KMS-11 (cell line): ENCODE measurements at regions not wholly inside any gene's neighbourhood (a gene's known extent, or its start where the extent isn't known, plus 50 kb on each side); places are given as distances from the start of the nearest gene placed in this dataset.

ENCODE experiments used
- H2AFZ ChIP-seq: fragments of 200-600 bp; sonication (generic); 2 replicates; pipeline ENCODE4 v1.6.1; 2016; ENCODE audit warnings: antibody characterized with exemption, mixed run types, low read depth
- H3K27ac ChIP-seq: fragments of 200-600 bp; sonication (generic); 2 replicates; pipeline ENCODE4 v1.6.1; 2016; ENCODE audit warnings: mild to moderate bottlenecking, mixed run types
- H3K27me3 ChIP-seq: fragments of 200-600 bp; sonication (generic); 2 replicates; pipeline ENCODE4 v1.6.1; 2017; ENCODE audit warnings: mild to moderate bottlenecking, low read depth, mixed run types, moderate library complexity; ENCODE audit not compliant: insufficient read depth
- H3K36me3 ChIP-seq: fragments of 200-600 bp; sonication (generic); 2 replicates; pipeline ENCODE4 v1.6.1; 2017; ENCODE audit warnings: mild to moderate bottlenecking, mixed run types; ENCODE audit not compliant: insufficient read depth
- H3K4me1 ChIP-seq: fragments of 200-600 bp; sonication (generic); 2 replicates; pipeline ENCODE4 v1.6.1; 2016; ENCODE audit warnings: mild to moderate bottlenecking, low read depth, mixed run types; ENCODE audit not compliant: poor library complexity, severe bottlenecking
- H3K4me2 ChIP-seq: fragments of 200-600 bp; sonication (generic); 2 replicates; pipeline ENCODE4 v1.7.0; 2016; ENCODE audit warnings: mild to moderate bottlenecking, mixed run types
- H3K4me3 ChIP-seq: fragments of 200-600 bp; sonication (generic); IDR thresholded peaks from 2 replicates; pipeline ENCODE4 v1.6.1; 2017; ENCODE audit warnings: low read depth, low read length, mixed read lengths; ENCODE audit not compliant: insufficient read depth
- H3K79me2 ChIP-seq: fragments of 200-600 bp; sonication (generic); 2 replicates; pipeline ENCODE4 v1.6.1; 2016; ENCODE audit warnings: low read depth, mixed run types; ENCODE audit not compliant: insufficient read depth
- H3K9ac ChIP-seq: fragments of 200-600 bp; sonication (generic); 2 replicates; pipeline ENCODE4 v1.6.1; 2016; ENCODE audit warnings: mild to moderate bottlenecking, mixed run types
- H4K20me1 ChIP-seq: fragments of 200-600 bp; sonication (generic); 2 replicates; pipeline ENCODE4 v1.6.1; 2016; ENCODE audit warnings: mild to moderate bottlenecking, mixed run types; ENCODE audit not compliant: insufficient read depth
- TF ChIP-seq, protein P1 (sequence below): fragments of 200-600 bp; sonication (generic); conservative IDR thresholded peaks from 2 replicates; pipeline ENCODE4 v1.6.1; 2017; ENCODE audit warnings: low read depth, mild to moderate bottlenecking, antibody characterized with exemption, low read length, moderate library complexity, mixed read lengths

DNA sequence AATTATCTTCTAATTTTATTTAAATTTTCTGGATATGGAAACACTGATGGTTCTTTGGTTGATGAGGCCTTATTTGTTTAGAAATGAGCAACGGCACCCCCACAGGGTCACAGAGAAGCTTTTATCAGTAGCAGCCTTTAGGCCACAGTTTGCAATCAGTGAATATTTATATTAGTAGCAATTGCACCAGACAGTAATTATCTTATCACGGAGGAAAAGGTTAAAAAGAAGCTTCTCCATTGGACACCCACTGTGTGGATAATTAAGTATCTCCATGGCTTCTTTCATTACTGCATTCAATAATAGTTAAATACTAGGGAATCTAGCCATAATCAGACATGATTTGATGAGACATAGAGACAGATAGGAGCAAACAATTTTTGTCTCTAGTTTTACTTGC is 2099.2 kb upstream of the PCDH20 start:
- Histone ChIP-seq H3K27me3 (no peaks in the 10 kb centered on the region), H3K79me2 (no peaks in the 10 kb centered on the region), H3K4me2 (no peak overlapping the region), H2AFZ (no peak overlapping the region), H4K20me1 (no peaks in the 10 kb centered on the region), H3K9ac (no peak overlapping the region), H3K27ac (no peak overlapping the region), H3K4me3 (no peak overlapping the region), H3K36me3 (no peaks in the 10 kb centered on the region), H3K4me1 (no peaks in the 10 kb centered on the region)
- TF ChIP-seq, protein P1, sequence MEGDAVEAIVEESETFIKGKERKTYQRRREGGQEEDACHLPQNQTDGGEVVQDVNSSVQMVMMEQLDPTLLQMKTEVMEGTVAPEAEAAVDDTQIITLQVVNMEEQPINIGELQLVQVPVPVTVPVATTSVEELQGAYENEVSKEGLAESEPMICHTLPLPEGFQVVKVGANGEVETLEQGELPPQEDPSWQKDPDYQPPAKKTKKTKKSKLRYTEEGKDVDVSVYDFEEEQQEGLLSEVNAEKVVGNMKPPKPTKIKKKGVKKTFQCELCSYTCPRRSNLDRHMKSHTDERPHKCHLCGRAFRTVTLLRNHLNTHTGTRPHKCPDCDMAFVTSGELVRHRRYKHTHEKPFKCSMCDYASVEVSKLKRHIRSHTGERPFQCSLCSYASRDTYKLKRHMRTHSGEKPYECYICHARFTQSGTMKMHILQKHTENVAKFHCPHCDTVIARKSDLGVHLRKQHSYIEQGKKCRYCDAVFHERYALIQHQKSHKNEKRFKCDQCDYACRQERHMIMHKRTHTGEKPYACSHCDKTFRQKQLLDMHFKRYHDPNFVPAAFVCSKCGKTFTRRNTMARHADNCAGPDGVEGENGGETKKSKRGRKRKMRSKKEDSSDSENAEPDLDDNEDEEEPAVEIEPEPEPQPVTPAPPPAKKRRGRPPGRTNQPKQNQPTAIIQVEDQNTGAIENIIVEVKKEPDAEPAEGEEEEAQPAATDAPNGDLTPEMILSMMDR, result no peak

DNA sequence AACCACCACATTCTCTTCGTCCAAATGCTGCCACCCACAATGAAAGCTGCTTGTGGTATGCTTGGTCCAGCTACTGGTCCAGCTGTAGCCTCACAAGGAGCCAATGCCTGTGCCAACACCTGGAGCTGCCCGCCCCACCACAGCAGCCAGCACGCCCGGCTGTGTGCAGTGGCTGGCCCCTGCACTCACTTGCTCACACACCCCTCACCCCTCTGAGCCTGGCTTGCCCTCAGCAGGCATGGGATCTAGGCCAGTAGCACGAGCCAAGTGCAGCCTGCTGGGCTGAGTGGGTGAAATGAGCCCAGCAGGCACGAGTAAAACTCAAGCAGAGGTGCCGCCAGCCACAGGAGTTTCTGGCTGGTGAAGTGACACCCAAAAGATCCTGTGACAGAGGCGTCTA is 2096.4 kb upstream of the PCDH20 start:
- Histone ChIP-seq H3K79me2 (no peaks in the 10 kb centered on the region), H3K27me3 (no peaks in the 10 kb centered on the region), H3K4me3 (no peak overlapping the region), H3K27ac (no peak overlapping the region), H4K20me1 (no peaks in the 10 kb centered on the region), H3K4me2 (no peak overlapping the region), H2AFZ (no peak overlapping the region), H3K36me3 (no peaks in the 10 kb centered on the region), H3K9ac (no peak overlapping the region), H3K4me1 (no peaks in the 10 kb centered on the region)
- TF ChIP-seq, protein P1, result no peak

DNA sequence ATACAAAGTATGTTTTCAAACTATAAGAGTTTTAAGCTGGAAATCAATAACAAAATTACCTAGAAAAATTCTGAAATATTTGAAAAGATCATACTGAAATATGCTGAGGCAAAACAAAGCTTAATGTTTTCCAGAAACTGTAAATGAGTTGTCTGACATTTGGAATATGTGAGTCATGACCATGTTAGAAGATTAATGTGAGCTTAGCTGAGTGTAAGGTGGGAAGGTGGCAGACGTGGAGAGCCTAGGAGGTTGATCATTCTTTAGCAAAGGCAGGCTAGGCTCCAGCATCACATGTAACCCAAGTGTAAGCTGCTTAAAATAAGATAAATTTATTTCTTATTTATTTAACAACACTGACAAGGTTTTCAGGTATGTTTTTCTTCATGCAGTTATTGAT is 2086.1 kb upstream of the PCDH20 start:
- TF ChIP-seq, protein P1, result no peak
- H3K36me3 ChIP-seq, result no peaks in the 10 kb centered on the region
- H3K4me3 ChIP-seq, result no peak overlapping the region
- no peaks in the 10 kb centered on the region for H4K20me1 ChIP-seq
- H3K4me2 ChIP-seq, result no peak overlapping the region
- H3K79me2 ChIP-seq, result no peaks in the 10 kb centered on the region
- H3K27ac ChIP-seq, result no peak overlapping the region
- H2AFZ ChIP-seq, result no peak overlapping the region
- H3K9ac ChIP-seq, result no peak overlapping the region
- no peaks in the 10 kb centered on the region for H3K27me3 ChIP-seq
- no peaks in the 10 kb centered on the region for H3K4me1 ChIP-seq

DNA sequence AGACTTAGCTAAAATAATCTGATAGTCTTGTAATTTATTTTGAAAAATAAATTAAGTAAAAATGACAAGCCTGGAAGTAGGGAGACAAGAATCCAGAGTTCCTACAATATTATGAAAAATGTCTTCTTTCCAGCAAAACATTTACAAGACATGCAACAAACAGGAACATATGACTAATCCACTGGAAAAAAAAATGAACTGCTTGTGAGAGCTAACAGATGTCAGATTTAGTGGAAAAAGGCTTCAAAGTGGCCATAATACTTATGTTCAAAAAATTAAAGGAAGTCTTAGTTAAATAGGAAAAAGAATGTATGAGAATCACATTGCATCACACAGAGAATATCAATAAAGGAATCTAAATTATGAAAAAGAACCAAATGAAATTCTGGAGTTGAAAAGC is 2082.0 kb upstream of the PCDH20 start:
- Histone ChIP-seq H3K4me2 (no peak overlapping the region), H4K20me1 (no peaks in the 10 kb centered on the region), H3K27ac (no peak overlapping the region), H3K27me3 (no peaks in the 10 kb centered on the region), H3K36me3 (no peaks in the 10 kb centered on the region), H3K4me1 (no peaks in the 10 kb centered on the region), H3K79me2 (no peaks in the 10 kb centered on the region), H3K9ac (no peak overlapping the region), H3K4me3 (no peak overlapping the region), H2AFZ (no peak overlapping the region)
- TF ChIP-seq, protein P1, result no peak

DNA sequence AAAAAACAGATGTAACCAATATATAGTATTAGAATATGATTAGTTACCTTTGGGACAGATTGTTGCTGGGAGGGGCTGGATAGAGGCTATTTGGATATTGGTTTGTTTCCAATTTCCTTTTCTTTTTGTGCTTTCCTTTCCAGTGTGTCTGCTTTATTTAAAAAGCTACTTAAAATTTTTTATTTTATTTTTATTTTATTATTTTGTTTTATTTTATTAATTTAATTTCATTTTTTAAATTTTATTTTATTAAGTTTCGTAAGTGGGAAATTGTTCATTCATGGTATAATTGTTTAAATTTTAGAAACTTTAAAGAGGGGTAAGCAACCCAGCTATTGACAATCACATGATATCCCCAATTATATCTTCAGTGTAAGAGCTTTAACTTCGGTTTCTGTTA is 2077.0 kb upstream of the PCDH20 start:
- H3K4me1 ChIP-seq, result no peaks in the 10 kb centered on the region

More for the DNA sequence above, 2077.0 kb upstream of the PCDH20 start:
- Histone ChIP-seq H3K27me3 (no peaks in the 10 kb centered on the region), H3K9ac (no peak overlapping the region), H3K36me3 (no peaks in the 10 kb centered on the region), H2AFZ (no peak overlapping the region), H3K4me2 (no peak overlapping the region), H3K79me2 (no peaks in the 10 kb centered on the region), H3K4me3 (no peak overlapping the region), H4K20me1 (no peaks in the 10 kb centered on the region), H3K27ac (no peak overlapping the region)
- TF ChIP-seq, protein P1, result no peak
